Smooth muscle cell (in vitro differentiated cells): ENCODE measurements at regions not wholly inside any gene's neighbourhood (a gene's known extent, or its start where the extent isn't known, plus 50 kb on each side); places are given as distances from the start of the nearest gene placed in this dataset.

Source experiments
- DNase-seq: peaks from one replicate; lab custom pipeline; 2025; ENCODE audit not compliant: unreplicated experiment; lab: John Stamatoyannopoulos, UW
- H2AFZ ChIP-seq: fragments of 200-600 bp; sonication (generic); 2 replicates; pipeline ENCODE4 v1.6.0; 2016; ENCODE audit warnings: antibody characterized with exemption, low read depth, mild to moderate bottlenecking
- H3F3A ChIP-seq: fragments of 200-600 bp; sonication (generic); 2 replicates; pipeline ENCODE4 v1.6.0; 2017; ENCODE audit warnings: antibody characterized with exemption, low read depth
- H3K27ac ChIP-seq: fragments of 200-600 bp; sonication (generic); 2 replicates; pipeline ENCODE4 v1.5.1; 2016; ENCODE audit warnings: low read depth, mild to moderate bottlenecking
- H3K27me3 ChIP-seq: fragments of 200-600 bp; sonication (generic); 2 replicates; pipeline ENCODE4 v1.6.1; 2016; ENCODE audit warnings: low read depth, mild to moderate bottlenecking
- H3K36me3 ChIP-seq: fragments of 200-600 bp; sonication (generic); 2 replicates; pipeline ENCODE4 v1.5.1; 2016; ENCODE audit warnings: low read depth
- H3K4me1 ChIP-seq: fragments of 200-600 bp; sonication (generic); 2 replicates; pipeline ENCODE4 v1.5.1; 2016; ENCODE audit warnings: low read depth
- H3K4me2 ChIP-seq: fragments of 200-600 bp; sonication (generic); 2 replicates; pipeline ENCODE4 v1.6.0; 2016; ENCODE audit warnings: mild to moderate bottlenecking
- H3K4me3 ChIP-seq: fragments of 200-600 bp; sonication (generic); 2 replicates; pipeline ENCODE4 v1.5.1; 2016; ENCODE audit warnings: mild to moderate bottlenecking
- H3K79me2 ChIP-seq: fragments of 200-600 bp; sonication (generic); 2 replicates; pipeline ENCODE4 v1.6.0; 2016; ENCODE audit warnings: low read depth, mild to moderate bottlenecking
- H3K9ac ChIP-seq: fragments of 200-600 bp; sonication (generic); 2 replicates; pipeline ENCODE4 v1.6.0; 2016; ENCODE audit warnings: low read depth
- H3K9me3 ChIP-seq: fragments of 200-600 bp; sonication (generic); replicated peaks from 2 replicates; pipeline ENCODE4 v1.5.1; 2016; ENCODE audit warnings: low read depth
- H4K20me1 ChIP-seq: fragments of 200-600 bp; sonication (generic); 2 replicates; pipeline ENCODE4 v1.6.0; 2016; ENCODE audit warnings: low read depth
- CTCF ChIP-seq: fragments of 200-600 bp; sonication (generic); IDR thresholded peaks from 2 replicates; pipeline ENCODE4 v1.5.1; 2017; ENCODE audit warnings: borderline replicate concordance, mild to moderate bottlenecking, antibody characterized with exemption; ENCODE audit not compliant: insufficient read depth, poor library complexity, severe bottlenecking
- WGBS: methylation state at CpG from one replicate; pipeline ENCODE4 v1.1.7; 2016; ENCODE audit warnings: low lambda C conversion rate; 5-methylcytosine and 5-hydroxymethylcytosine counted together

- no peak overlapping the region for H2AFZ ChIP-seq
- no peak overlapping the region for H3K4me2 ChIP-seq
- no peaks in the 10 kb centered on the region for H3K4me1 ChIP-seq
- no peaks in the 10 kb centered on the region for H3F3A ChIP-seq
- 90% methylated on average over 4 of the region's 4 CpGs for WGBS
- DNase-seq: no peak
- no peak overlapping the region for H3K4me3 ChIP-seq
- H3K79me2 ChIP-seq: no peaks in the 10 kb centered on the region
- no peaks in the 10 kb centered on the region for H3K27me3 ChIP-seq
- no peaks in the 10 kb centered on the region for H3K36me3 ChIP-seq
- no peak overlapping the region for H3K27ac ChIP-seq
- H3K9ac ChIP-seq: no peak overlapping the region
- no peak for TF ChIP-seq CTCF
- H3K9me3 ChIP-seq: no peaks in the 10 kb centered on the region
- no peaks in the 10 kb centered on the region for H4K20me1 ChIP-seq
Observed at GRCh38 chr3:125670945-125671344, 75.6 kb upstream of the OSBPL11 start.

DNA sequence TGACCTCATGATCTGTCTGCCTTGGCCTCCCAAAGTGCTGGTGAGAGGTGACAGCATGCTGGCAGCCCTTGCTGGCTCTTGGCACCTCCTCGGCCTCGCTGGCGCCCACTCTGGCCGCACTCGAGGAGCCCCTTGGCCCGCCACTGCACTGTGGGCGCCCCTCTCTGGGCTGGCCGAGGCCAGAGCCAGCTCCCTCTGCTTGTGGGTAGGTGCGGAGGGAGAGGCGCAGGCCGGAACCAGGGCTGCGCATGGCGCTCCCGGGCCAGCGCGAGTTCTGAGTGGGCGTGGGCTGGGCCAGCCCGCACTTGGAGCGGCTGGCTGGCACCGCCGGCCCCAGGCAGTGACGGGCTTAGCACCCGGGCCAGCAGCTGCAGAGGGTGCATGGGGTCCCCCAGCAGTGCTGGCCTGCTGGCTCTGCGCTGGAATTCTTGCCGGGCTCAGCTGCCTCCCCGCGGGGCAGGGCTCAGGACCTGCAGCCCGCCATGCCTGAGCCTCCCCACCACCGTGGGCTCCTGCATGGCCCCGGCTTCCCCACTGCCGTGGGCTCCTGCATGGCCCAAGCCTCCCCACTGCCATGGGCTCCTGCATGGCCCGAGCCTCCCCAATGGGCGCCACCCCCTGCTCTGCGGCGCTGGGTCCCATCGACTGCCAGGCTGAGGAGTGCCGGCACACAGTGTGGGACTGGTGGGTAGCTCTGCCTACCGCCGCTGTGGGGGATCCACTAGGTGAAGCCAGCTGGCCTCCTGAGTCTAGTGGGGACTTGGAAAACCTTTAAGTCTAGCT lies 76.4 kb upstream of the OSBPL11 start:
- 94% methylated on average over 38 of the region's 39 CpGs for WGBS
- H2AFZ ChIP-seq: no peak overlapping the region

DNA sequence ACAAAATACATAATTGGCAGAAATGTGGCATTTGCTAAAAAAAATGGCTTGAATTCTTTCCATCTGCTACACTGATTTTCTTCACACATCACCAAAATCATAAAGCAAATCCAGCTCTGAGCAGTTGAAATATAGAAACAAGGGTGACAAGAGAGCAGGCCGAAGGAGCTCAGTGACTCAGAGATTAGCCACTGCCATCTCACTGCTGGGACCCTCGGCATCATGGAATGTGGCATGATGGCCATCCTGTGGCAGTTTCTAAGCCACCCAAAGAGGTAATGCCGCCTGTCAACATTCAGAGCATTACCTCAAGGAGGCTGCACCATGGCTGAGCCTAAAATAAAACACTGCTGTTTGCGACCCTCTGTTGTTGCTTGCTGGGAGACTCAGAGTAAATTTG lies 80.5 kb upstream of the OSBPL11 start:
- H3K4me1 ChIP-seq: no peaks in the 10 kb centered on the region
- no peaks in the 10 kb centered on the region for H3K36me3 ChIP-seq
- no peaks in the 10 kb centered on the region for H3F3A ChIP-seq
- no peak for DNase-seq
- H3K9me3 ChIP-seq: no peaks in the 10 kb centered on the region
- no peaks in the 10 kb centered on the region for H3K27me3 ChIP-seq
- H3K4me2 ChIP-seq: no peak overlapping the region
- H3K79me2 ChIP-seq: no peaks in the 10 kb centered on the region
- H3K4me3 ChIP-seq: no peak overlapping the region
- H4K20me1 ChIP-seq: no peaks in the 10 kb centered on the region
- no peak for TF ChIP-seq CTCF
- no peak overlapping the region for H3K27ac ChIP-seq
- 71% methylated on average over 4 of the region's 4 CpGs for WGBS
- no peak overlapping the region for H3K9ac ChIP-seq
- H2AFZ ChIP-seq: no peak overlapping the region

More for the DNA sequence above, 76.4 kb upstream of the OSBPL11 start:
- Histone ChIP-seq H3K4me2 (no peak overlapping the region), H3K9me3 (no peaks in the 10 kb centered on the region), H3K79me2 (no peaks in the 10 kb centered on the region), H3K4me1 (no peaks in the 10 kb centered on the region), H3K9ac (no peak overlapping the region), H3K4me3 (no peak overlapping the region), H3K27ac (no peak overlapping the region), H3F3A (no peaks in the 10 kb centered on the region), H4K20me1 (no peaks in the 10 kb centered on the region), H3K36me3 (no peaks in the 10 kb centered on the region), H3K27me3 (no peaks in the 10 kb centered on the region)
- DNase-seq: no peak
- TF ChIP-seq CTCF: no peak

GRCh38 chr3:125679258-125679657 lies 84.0 kb upstream of the OSBPL11 start:
- Histone ChIP-seq H3K4me2 (no peak overlapping the region), H3K36me3 (no peaks in the 10 kb centered on the region), H2AFZ (no peak overlapping the region), H3F3A (no peaks in the 10 kb centered on the region), H3K27me3 (no peaks in the 10 kb centered on the region), H3K4me3 (no peak overlapping the region), H3K9me3 (no peaks in the 10 kb centered on the region), H3K4me1 (no peaks in the 10 kb centered on the region), H4K20me1 (no peaks in the 10 kb centered on the region), H3K79me2 (no peaks in the 10 kb centered on the region), H3K27ac (no peak overlapping the region), H3K9ac (no peak overlapping the region)
- WGBS: 79% methylated on average over 4 of the region's 4 CpGs
- no peak for DNase-seq
- no peak for TF ChIP-seq CTCF
